PC-9 (cell line): ENCODE measurements at regions not wholly inside any gene's neighbourhood (a gene's known extent, or its start where the extent isn't known, plus 50 kb on each side); places are given as distances from the start of the nearest gene placed in this dataset.

Source experiments
- BruUV-seq: library from RNA; stranded (reverse); fragments of 400-500 nt; replicated peaks from 2 replicates; lab custom pipeline; 2021; lab: Mats Ljungman, UMichigan
- CTCF ChIA-PET: fragments of 300-600 bp; sonication (Branson Sonifier 250); formaldehyde crosslinking; loops from one replicate; lab custom pipeline; 2022; ENCODE audit warnings: antibody characterized with exemption; lab: Charles Lee
- POLR2A ChIA-PET: fragments of 300-600 bp; sonication (Branson Sonifier 250); formaldehyde crosslinking; loops from one replicate; lab custom pipeline; 2022; ENCODE audit warnings: antibody characterized with exemption; ENCODE audit not compliant: unreplicated experiment; lab: Charles Lee
- DNase-seq, 2 experiments: peaks; one replicate each; pipeline versions ENCODE4 v3.0.0 to v3.0.0-alpha.2; 2015 to 2022; ENCODE audit warnings: mixed read lengths in 1 of 2
- H2AFZ ChIP-seq: fragments of 200-600 bp; sonication (generic); 2 replicates; pipeline ENCODE4 v1.8.1; 2017; ENCODE audit warnings: antibody characterized with exemption
- H3F3A ChIP-seq: fragments of 200-600 bp; sonication (generic); 2 replicates; pipeline ENCODE4 v1.8.1; 2017; ENCODE audit warnings: antibody characterized with exemption, mild to moderate bottlenecking, low read depth; ENCODE audit not compliant: insufficient read depth
- H3K27ac ChIP-seq: fragments of 200-600 bp; sonication (generic); 2 replicates; pipeline ENCODE4 v1.6.1; 2016; ENCODE audit warnings: mixed run types
- H3K27me3 ChIP-seq: fragments of 200-600 bp; sonication (generic); 2 replicates; pipeline ENCODE4 v1.6.1; 2016; ENCODE audit warnings: low read depth, mixed run types; ENCODE audit not compliant: insufficient read depth
- H3K36me3 ChIP-seq: fragments of 200-600 bp; sonication (generic); 2 replicates; pipeline ENCODE4 v1.6.1; 2016; ENCODE audit warnings: low read depth, mixed run types
- H3K4me1 ChIP-seq: fragments of 200-600 bp; sonication (generic); replicated peaks from 2 replicates; pipeline ENCODE4 v1.6.1; 2016; ENCODE audit warnings: mixed run types; ENCODE audit not compliant: insufficient read depth
- H3K4me2 ChIP-seq: fragments of 200-600 bp; sonication (generic); 2 replicates; pipeline ENCODE4 v1.6.1; 2017; ENCODE audit warnings: mixed run types
- H3K4me3 ChIP-seq: fragments of 200-600 bp; sonication (generic); 2 replicates; pipeline ENCODE4 v1.6.1; 2016; ENCODE audit warnings: mixed run types
- H3K79me2 ChIP-seq: fragments of 200-600 bp; sonication (generic); 2 replicates; pipeline ENCODE4 v1.6.1; 2017; ENCODE audit warnings: low read depth, mixed run types
- H3K9me2 ChIP-seq: fragments of 200-600 bp; sonication (generic); 2 replicates; pipeline ENCODE4 v1.8.1; 2017; ENCODE audit warnings: mild to moderate bottlenecking; ENCODE audit not compliant: insufficient read depth
- H3K9me3 ChIP-seq: fragments of 200-600 bp; sonication (generic); 2 replicates; pipeline ENCODE4 v1.8.1; 2016; ENCODE audit warnings: low read depth; ENCODE audit not compliant: insufficient read depth
- H4K20me1 ChIP-seq: fragments of 200-600 bp; sonication (generic); 2 replicates; pipeline ENCODE4 v1.8.1; 2017; ENCODE audit not compliant: insufficient read depth
- EZH2 ChIP-seq: fragments of 200-600 bp; sonication (generic); IDR thresholded peaks from 2 replicates; pipeline ENCODE4 v1.8.0; 2017; ENCODE audit warnings: antibody characterized with exemption, low read depth
- intact Hi-C: fragments of 100-400 bp; cut with micrococcal nuclease; formaldehyde crosslinking; loops from one replicate; pipeline ENCODE4 v1.10.0; 2022; ENCODE audit not compliant: unreplicated experiment
- TF ChIP-seq, protein P1 (sequence below): fragments of 200-600 bp; sonication (generic); conservative IDR thresholded peaks from 2 replicates; pipeline ENCODE4 v1.6.1; 2017; ENCODE audit warnings: mixed run types, antibody characterized with exemption, mild to moderate bottlenecking, moderate library complexity

DNA sequence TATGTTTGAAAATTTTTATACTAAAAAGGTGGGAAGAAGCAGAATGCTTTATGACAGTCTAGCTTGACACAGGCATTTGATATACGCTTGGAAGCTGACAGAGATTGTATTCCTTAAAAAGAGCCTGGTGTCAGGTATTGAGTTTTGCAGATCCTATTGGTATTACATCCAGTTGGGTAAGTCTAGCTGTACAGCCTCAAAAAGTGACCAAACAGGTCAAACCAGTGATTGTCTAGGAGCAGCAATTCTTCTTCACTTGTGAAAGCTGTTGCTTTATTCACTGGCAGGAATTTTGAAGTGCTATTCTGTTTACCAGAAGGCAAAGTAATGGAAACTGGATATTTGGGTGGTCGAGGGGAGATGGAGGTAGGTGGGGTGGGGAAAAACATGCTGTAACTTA, 77.5 kb downstream of the UCHL1 start:
- Histone ChIP-seq H2AFZ (no peak overlapping the region), H3K79me2 (no peaks in the 10 kb centered on the region), H4K20me1 (no peaks in the 10 kb centered on the region), H3K27me3 (no peaks in the 10 kb centered on the region), H3K4me3 (no peak overlapping the region; the same call in 1 of the 2 replicates), H3K4me1 (peaks cover 31% of the 10 kb centered on the region), H3K9me3 (no peaks in the 10 kb centered on the region), H3K36me3 (no peaks in the 10 kb centered on the region), H3F3A (peaks cover 19% of the 10 kb centered on the region), H3K9me2 (no peaks in the 10 kb centered on the region), H3K4me2 (peak overlapping the region; percentile 46), H3K27ac (peak overlapping the region; percentile 42)
- POLR2A ChIA-PET: interaction anchor here (0.6 to 0.7 kb wide), 4 partner anchors 9 to 288 kb away, joined by 3 to 6 read pairs (median 5); no protein-coding TSS in a partner anchor
- intact Hi-C loops: no loop called here
- TF ChIP-seq EZH2: no peak
- TF ChIP-seq, protein P1, sequence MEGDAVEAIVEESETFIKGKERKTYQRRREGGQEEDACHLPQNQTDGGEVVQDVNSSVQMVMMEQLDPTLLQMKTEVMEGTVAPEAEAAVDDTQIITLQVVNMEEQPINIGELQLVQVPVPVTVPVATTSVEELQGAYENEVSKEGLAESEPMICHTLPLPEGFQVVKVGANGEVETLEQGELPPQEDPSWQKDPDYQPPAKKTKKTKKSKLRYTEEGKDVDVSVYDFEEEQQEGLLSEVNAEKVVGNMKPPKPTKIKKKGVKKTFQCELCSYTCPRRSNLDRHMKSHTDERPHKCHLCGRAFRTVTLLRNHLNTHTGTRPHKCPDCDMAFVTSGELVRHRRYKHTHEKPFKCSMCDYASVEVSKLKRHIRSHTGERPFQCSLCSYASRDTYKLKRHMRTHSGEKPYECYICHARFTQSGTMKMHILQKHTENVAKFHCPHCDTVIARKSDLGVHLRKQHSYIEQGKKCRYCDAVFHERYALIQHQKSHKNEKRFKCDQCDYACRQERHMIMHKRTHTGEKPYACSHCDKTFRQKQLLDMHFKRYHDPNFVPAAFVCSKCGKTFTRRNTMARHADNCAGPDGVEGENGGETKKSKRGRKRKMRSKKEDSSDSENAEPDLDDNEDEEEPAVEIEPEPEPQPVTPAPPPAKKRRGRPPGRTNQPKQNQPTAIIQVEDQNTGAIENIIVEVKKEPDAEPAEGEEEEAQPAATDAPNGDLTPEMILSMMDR: no peak
- CTCF ChIA-PET: interaction anchor here (1.0 kb wide), 1 partner anchor 26 kb away, joined by 4 read pairs; no protein-coding TSS in a partner anchor
- BruUV-seq: no TSS peak
- DNase-seq: peak; percentile 47 to 85

GRCh38 chr4:41339812-41340809, 83.4 kb downstream of the UCHL1 start:
- Histone ChIP-seq H3K27me3 (no peaks in the 10 kb centered on the region), H4K20me1 (no peaks in the 10 kb centered on the region), H3K4me2 (no peak overlapping the region), H3K9me3 (no peaks in the 10 kb centered on the region), H3K4me3 (no peak overlapping the region), H3K27ac (no peak overlapping the region), H3F3A (no peaks in the 10 kb centered on the region), H2AFZ (no peak overlapping the region), H3K9me2 (no peaks in the 10 kb centered on the region), H3K36me3 (no peaks in the 10 kb centered on the region), H3K79me2 (no peaks in the 10 kb centered on the region), H3K4me1 (peaks cover 5% of the 10 kb centered on the region)
- CTCF ChIA-PET: no interaction called here
- no peak for TF ChIP-seq EZH2
- TF ChIP-seq, protein P1: no peak
- POLR2A ChIA-PET: interaction anchor here (0.5 to 0.6 kb wide), 2 partner anchors 73 to 74 kb away, joined by 4 to 13 read pairs; no protein-coding TSS in a partner anchor
- BruUV-seq: no TSS peak
- intact Hi-C loops: no loop called here
- no peak for DNase-seq

GRCh38 chr4:41346306-41347061, 89.8 kb downstream of the UCHL1 start:
- no peaks in the 10 kb centered on the region for H3K79me2 ChIP-seq
- no TSS peak for BruUV-seq
- H3F3A ChIP-seq: peaks cover 14% of the 10 kb centered on the region; the same call in 1 of the 2 replicates
- no peaks in the 10 kb centered on the region for H3K36me3 ChIP-seq
- TF ChIP-seq, protein P1: no peak
- TF ChIP-seq EZH2: no peak
- H3K4me1 ChIP-seq: peaks cover 38% of the 10 kb centered on the region
- peak overlapping the region; percentile 29; the same call in 1 of the 2 replicates for H3K4me3 ChIP-seq
- peak overlapping the region; percentile 58 for H3K4me2 ChIP-seq
- H2AFZ ChIP-seq: 0 out of 2 replicates have a peak overlapping the region, but pooled peaks have one; percentile 3
- DNase-seq: peak in 1 of 2 experiments; percentile 92
- ChIA-PET CTCF (interaction anchor here (0.6 kb wide), 2 partner anchors 13 to 15 kb away, joined by 3 to 5 read pairs; no protein-coding TSS in a partner anchor), POLR2A (interaction anchor here (0.6 to 1.0 kb wide), 3 partner anchors 13 to 278 kb away, joined by 3 to 9 read pairs (median 5); no protein-coding TSS in a partner anchor)
- intact Hi-C loops: no loop called here
- H3K27me3 ChIP-seq: no peaks in the 10 kb centered on the region
- peak overlapping the region; percentile 83 for H3K27ac ChIP-seq
- no peaks in the 10 kb centered on the region for H3K9me3 ChIP-seq
- H4K20me1 ChIP-seq: no peaks in the 10 kb centered on the region
- no peaks in the 10 kb centered on the region for H3K9me2 ChIP-seq
